ENCODE measurements at regions not wholly inside any gene's neighbourhood (a gene's known extent, or its start where the extent isn't known, plus 50 kb on each side); places are given as distances from the start of the nearest gene placed in this dataset.

DNA sequence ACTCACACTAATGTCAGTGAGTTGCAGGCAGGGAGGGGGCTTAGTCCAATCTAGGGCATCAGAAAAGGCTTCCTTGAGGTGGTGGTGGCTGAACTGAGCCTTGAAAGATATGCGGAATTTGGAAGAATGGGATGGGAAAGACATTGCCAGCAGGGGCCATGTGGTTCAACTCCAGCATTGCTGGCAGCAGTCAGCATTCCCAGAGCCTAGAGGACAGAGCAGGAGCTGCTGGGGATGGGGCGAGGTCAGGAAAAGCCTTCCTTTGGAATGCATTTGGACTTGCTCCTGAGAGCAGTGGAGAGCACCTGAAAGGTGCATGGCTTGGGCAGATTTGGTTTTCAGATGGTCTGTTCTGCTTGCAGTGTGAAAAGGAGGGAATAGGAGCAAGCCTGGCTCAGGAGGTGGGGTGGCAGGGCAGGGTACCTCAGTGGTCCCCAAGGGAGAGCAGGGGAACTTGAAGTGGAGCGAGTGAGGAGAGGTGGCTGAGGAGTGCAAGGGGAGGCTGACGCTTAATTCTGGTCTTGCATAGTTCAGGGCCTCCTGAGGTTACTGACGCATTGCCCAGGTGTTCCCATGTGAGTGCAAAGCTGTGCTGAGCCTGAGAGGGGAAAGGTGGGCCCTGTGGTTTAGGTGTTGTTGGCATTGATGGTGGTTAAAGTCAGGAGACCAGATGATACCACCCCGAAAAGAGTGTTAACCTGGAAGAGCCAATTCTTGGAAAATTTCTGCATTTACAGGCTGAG lies 112.1 kb upstream of the MGAT5 start:
- no peak for DNase-seq (ENCODE audit: low read depth)

DNA sequence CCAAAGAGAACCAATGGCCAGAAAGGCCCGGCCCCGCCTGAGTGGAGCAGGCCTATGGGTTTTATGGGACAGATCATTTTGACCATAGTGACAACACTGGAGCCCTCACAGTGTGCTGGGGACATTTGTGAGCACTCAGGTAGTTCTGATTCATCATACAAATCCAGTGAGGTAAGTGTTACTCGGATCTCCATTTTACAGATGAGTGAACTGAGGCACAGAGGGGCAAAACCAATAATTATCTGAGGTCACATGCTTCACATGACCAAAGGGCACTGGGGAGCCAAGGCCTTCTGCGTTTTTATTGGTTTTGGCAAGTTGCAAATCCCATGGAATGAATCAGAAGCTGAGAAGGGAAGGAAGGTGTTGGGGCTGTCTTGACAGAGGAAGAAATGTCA lies 111.5 kb upstream of the MGAT5 start:
- no peak for DNase-seq (ENCODE audit: low read depth)

DNA sequence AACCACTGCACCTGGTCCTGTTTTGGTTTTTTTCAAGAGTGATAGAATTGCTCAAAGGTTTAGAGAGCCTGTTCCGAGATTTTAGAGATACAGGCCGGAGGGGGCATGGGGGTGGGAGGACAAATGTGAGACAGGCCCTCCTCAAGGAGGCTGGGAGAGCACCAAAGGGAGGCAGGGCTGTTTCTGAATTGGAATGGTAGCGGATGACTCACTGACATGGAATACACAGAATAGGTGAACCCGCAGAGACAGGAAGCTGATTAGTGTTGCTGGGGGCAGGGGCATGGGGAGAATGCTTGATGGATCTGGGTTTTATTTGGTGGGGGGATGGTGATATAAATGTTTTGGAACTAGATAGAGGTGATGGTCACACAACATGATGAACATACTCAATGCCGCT lies 111.0 kb upstream of the MGAT5 start:
- no peak for DNase-seq (ENCODE audit: low read depth)

DNA sequence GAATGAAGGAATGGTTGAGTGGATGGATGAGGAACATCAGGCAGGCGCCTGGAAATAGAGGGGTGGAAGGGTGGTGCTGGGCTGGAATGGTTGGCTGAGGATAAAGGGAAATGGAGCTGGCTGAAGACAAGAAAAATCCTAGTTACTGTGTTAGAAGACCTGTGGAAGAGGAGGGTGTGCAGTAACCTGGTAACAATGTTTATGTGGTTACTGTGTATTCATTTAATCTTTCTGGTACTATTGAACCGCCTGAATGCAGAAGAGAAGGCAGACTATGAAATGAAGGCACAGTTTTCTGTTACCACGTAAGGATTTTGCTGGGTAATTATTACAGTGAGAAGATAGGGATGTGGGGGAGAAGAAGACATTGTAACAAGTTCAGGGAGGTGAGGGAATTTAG lies 110.3 kb upstream of the MGAT5 start:
- no peak for DNase-seq (ENCODE audit: low read depth)

DNA sequence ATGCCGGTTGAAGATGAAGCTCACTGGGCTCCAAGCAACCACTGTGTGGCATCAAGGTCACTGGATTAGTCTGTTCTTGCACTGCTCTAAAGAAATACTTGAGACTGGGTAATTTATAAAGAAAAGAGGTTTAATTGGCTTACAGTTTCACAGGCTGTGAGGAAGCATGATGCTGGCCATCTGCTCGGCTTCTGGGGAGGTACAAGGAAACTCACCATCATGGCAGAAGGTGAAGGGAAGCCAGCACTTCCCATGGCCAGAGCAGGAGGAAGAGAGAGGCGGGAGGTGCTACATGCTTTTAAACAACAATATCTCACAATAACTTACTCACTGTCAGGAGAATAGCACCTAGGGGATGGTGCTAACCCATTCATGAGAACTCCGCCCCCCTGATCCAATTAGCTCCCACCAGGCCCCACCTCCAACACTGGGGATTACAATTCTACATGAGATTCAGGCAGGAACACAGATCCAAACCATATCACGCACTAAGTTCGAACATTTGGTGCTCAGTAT lies 109.7 kb upstream of the MGAT5 start:
- DNase-seq (ENCODE audit: low read depth) = no peak

DNA sequence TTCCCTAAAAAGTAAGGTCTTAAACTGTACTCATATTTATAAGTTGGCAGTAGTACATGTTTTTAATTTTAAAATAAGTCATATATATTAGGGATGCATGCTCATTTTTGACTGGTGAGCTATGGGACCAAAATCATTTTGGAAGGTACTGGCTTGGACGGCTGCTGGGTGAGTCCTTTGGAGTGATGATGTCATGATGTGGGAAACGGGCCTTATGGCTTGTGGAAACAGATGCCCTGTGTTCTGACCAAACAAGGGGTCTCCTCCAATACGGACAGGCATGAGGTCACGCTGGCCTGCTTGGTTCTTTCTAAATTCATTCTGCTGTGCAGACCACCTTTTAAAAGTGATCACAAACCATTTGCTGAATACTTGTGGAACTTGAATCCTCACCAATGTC lies 109.2 kb upstream of the MGAT5 start:
- DNase-seq (ENCODE audit: low read depth) = no peak

DNA sequence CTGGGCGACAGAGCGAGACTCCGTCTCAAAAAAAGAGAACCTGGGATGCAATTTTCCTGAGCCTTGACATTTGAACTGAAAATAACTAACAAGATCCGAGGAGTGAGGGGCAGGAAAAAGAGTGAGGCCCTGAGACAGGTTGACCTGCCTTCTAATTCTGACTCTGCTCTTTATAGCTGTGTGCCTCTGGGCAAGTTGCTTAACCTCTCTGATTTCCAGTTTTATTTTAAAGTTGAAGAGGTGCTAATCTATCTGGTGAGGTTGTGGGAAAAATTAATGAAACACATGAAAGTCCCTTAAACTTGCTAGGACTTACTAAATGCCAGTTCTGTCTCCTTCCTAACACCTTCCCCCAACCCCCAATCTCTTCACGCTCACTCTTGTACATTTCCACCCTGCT lies 108.4 kb upstream of the MGAT5 start:
- no peak for DNase-seq (ENCODE audit: low read depth)

DNA sequence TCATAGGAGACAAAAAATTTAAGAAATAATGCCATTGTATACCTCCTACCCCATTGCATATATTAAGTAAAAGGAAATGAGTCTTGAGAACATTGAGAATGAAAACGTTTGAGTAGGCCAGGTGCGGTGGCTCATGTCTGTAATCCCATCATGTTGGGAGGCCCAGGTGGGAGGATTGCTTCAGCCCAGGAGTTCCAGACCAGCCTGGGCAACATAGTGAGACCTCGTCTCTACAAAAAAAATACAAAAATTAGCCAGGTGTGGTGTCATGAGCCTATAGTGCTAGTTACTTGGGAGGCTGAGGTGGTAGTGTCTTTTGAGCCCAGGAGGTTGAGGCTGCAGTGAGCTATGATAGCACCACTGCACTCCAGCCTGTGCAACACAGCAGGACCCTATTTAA lies 107.7 kb upstream of the MGAT5 start:
- DNase-seq (ENCODE audit: low read depth) = no peak

DNA sequence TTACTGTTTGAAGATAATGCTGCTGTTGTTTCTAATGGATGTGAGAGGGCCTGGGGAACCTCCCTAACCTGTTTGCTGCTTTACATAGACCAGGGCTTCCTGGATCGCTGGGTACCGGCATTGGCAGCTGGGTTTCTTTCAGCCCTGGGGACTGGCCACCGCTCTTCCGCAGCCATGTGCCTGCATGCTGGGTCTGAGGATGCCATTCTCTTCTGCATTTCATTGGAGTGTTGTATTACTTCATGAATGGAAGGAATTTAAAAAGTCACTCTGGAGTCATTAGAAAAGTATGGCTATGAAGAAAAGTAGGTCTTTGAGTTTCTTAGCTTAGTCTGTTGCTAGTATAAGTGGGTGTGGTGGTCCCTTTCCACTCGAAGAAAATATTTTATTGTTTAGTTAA lies 107.3 kb upstream of the MGAT5 start:
- DNase-seq (ENCODE audit: low read depth) = peak; percentile 29

DNA sequence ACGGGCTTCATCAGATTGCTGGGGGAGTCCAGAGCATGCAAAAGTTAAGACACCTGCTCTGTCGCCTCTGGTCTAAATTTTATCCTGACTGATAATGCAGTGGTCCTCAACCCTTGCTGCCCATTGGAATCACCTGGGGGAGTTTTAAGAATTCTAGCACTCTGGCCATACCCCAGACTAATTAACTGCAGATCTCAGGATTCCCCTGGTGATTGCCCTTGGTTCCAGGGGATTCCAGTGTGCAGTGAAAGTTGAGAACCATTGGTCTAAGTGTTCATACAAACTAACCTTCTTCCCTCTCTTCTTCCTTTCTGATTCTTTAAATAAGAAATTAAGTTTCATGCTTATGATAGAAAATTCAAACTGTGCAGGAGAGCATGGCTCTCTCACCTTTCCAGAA lies 105.7 kb upstream of the MGAT5 start:
- no peak for DNase-seq (ENCODE audit: low read depth)

DNA sequence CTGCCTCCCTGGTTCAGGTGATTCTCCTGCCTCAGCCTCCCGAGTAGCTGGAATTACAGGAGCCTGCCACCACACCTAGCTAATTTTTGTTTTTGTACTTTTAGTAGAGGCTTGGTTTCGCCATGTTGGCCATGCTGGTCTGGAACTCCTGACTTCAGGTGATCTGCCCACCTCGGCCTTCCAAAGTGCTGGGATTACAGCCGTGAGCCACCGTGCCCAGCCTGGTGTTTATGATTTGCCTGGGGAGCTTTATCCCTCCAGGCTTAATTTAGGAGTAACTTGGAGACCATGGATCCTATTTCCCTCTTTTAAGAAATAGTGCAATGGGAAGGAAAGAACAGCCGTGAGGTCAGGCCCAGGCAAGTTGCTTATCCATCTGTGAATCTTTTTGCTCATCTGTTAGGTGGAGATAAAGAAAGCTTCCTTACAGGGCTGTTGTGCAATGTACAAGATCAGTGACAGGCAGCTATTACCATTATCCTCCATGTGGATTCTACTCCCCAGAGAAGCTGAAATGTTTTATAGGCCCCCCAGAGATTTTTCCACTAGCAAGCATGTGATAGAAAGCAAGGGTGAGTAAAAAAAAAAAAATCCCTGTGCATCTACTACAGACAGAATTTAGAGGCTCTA lies 104.9 kb upstream of the MGAT5 start:
- no peak for DNase-seq (ENCODE audit: low read depth)

DNA sequence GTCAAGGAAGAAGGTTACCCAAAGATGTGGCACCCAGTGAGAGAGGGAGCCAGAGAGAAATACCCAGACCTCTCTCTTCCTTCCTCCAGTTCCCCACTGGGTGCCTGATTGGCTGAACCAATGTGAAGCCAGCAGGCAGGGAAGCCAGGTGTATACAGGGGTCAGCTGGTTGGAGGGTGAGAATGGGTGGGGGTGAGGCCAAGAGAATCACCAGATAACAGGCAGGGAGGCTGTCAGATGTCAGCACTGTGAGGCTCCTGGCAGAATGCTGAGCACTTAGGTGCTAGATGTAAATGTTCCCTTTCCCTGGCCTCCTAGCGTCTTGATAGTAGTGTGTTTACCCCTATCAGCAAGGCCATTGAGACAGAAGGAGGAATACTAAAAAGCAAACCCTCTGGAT lies 104.0 kb upstream of the MGAT5 start:
- no peak for DNase-seq (ENCODE audit: low read depth)

DNA sequence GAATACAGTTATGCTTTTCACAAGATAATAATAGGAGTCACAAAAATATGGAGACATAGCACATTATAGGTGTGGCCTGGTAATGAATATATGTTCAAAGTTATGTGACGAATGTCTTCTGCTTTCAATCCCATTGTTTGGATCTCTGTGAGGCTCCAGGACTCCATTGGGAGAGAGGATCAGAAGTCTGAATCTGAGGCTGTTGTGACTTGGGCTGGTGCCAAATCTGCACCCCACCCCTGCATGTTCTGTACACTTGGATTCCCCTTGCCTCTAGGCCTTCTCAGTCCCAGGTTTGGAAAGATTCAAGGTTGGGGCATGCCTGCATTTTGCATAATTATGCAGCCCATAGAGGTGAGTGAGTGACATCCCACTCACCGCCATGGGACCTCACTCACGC lies 103.1 kb upstream of the MGAT5 start:
- no peak for DNase-seq (ENCODE audit: low read depth)

DNA sequence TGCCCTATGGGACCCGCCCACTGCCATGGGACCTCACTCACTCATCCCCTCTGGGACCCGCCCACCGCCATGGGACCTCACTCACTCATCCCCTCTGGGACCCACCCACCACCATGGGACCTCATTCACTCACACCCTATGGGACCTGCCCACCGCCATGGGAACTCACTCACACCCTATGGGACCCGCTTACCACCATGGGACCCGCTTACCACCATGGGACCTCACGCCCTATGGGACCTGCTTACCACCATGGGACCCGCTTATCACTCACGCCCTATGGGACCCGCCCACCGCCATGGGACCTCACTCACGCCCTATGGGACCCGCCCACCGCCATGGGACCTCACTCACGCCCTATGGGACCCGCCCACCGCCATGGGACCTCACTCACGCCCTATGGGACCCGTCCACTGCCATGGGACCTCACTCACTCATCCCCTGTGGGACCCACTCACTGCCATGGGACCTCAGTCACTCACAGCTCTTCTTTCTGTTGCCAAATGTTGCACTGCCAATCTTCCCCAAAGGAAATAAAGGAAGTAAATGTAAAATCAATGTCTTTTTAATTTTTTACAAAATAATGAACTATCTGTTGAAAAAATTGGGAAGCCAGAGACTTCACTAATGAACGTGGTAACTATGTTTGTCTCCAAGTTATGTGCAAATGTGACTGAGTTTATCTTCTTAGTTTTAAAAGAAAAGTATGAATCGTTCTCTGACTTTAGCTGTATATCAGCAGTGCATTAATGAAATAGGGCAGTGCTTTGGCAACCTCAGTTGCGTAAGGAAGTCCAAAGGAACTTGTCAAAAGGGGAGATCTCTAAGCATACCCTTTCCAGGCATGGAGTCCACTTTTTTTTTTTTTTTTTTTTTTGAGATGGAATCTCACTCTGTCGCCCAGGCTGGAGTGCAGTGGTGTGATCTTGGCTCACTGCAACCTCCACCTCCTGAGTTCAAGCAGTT lies 101.5 kb upstream of the MGAT5 start:
- DNase-seq (ENCODE audit: low read depth) = no peak

DNA sequence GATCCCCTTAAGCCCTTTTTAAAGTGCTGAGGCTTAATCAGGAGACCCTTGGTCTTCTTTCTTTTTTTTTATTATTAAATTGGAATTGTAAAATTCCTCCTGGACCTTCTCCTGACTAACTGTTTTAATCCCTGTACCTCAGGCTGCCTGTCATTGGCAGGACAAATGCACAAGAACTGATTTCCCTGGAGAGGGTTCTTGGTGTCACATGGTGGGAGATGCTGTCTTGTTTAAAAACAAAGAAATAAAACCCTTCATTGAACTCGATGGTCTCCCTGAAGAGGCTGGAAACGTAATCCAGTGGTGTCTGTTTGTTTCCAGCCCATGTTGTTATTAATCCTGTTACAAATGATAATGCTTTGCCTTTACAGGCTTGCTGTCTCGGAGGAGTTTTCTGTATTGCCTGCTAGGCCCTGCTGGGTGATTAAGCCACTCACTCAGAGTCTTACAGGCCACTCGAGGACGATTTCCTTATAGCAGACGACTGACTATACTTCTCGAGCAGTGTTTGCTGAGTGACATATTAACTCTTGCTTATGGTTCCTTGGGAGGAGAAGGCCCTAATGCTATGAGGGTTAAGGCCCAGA lies 100.5 kb upstream of the MGAT5 start:
- DNase-seq (ENCODE audit: low read depth) = no peak

DNA sequence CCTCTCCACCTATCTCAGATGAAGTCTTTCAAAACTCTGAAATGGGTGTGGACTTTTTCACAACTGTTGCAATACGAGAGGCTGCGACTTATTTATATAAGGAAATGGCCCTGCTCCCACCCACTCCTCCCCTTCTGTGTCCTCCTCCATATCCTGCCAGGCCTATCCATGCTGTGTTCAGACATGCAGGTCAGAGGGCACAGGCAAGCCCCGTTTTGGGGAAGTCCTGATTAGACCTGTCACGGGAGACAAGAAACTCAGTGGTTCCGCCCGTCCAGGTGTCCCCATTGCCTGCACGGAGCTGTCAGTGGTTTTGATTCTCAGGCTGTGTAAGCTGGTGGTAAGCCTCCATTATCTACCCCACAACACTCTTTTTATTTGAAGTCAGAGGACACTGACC lies 99.6 kb upstream of the MGAT5 start:
- no peak for DNase-seq (ENCODE audit: low read depth)

DNA sequence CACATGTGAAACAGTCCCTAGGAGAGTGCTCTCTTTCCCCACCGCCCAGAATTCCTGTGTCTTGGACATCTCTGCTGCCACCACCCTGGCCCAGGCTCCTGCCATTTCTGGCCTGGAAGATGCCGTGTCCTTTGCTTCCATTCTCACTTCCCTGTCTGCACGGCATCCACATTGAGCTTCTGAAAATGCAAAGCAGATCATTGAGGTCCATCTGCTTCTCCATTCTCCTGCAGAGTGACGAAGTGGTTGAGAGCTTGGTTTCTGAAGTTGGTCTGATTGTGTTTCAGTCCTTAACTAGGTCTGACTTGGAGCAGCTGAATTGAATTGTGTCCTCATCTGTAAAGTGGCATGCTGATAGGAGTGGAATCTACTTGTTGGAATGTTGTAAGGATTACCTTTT lies 98.7 kb upstream of the MGAT5 start:
- DNase-seq (ENCODE audit: low read depth) = no peak

DNA sequence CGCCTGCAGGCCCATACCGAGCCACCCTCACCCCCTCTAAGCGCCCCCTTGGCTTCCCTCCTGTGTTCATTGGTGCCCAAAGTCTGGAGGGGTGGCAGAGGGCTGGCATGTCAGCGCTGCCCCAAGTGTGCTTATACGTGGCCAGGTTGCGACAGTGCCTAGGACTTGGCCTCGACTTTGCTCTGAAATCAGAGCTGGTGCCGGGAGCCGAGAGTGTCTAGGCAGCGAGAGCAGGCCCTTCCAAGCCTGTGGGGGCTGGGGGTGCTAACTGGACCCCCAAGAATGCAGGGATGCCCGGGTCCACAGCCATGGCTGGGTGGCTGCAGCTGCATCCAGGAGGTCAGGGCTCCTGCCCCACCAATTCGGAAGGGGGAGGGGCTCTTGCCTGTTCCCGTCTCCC lies 95.6 kb upstream of the MGAT5 start:
- no peak for DNase-seq (ENCODE audit: low read depth)

DNA sequence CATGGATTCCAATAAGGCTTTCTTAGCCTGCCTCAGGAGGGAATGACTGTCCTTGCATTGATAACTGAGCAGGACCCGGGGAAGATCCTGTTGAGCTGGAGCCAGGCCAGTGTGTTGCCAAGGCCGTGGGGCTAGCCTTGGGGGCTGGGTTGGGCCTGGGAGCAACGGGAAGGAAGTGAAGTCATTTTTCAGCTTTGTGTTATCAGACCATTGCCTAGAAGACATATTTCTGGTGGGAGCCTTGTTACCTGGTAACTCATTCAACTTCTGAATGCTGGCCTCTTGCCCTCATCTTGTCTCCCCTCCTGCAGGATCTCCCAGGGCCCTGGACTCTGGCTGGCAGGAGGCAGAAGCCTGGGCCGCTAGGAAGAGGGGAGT lies 92.7 kb upstream of the MGAT5 start:
- no peak for DNase-seq (ENCODE audit: low read depth)

DNA sequence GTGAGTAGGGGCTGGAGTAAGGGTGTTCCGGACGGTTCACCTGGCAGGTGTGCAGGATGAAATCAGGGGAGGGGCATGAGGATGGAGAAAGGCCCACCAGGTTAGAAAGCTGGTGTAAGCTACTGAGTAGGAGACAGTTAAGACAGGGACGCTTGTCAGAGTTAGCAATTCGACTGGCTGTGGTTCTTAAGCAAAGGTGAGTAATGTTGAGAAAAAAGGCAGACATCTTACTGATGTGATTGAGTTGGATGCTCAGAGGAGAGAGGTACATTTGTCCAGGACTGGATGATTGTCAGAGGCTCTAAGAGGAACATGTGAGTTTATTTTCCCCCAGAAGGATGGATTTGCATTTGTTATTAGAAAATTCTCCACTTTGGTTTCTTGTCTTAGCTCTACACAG lies 90.5 kb upstream of the MGAT5 start:
- DNase-seq (ENCODE audit: low read depth) = no peak

DNA sequence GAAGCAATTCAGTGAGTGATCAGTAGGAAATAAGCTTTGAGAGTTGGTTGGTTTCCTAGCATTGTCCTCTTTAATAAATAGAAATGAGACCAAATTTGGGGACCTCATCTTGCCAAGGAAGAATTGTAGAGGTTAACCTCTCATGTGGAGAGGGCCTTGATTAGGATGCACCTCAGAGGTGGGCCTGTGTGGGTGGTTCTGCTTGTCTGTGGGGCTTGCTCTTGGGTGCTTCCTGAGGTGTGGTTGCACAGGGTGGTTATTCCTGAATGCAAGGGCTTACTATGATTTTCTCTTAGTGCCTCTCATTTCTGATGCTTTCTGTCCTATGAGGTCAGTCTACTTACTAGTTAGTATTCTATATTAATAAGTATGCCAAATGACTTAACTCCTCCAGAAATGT lies 89.6 kb upstream of the MGAT5 start:
- no peak for DNase-seq (ENCODE audit: low read depth)

DNA sequence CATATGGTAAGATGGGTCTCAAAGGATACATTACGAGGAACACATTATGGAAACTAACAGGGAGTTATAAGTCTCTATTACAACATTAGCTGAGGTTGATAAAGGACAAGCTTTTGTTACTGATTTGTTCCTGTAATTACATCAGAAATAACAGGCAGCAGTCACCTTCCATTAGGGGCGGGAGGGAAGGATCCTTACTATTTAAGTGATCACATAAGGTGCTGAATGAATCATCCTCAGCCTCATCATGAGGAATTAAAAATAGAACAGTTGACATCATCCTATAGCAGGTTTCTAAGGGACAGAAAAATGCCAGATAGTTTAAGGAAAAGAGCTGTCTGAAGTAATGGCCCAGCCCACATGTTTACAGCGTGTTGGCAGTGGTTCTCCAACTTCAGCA lies 86.9 kb upstream of the MGAT5 start:
- no peak for DNase-seq (ENCODE audit: low read depth)

All from LHCN-M2 (cell line).